ENCODE measurements at regions not wholly inside any gene's neighbourhood (a gene's known extent, or its start where the extent isn't known, plus 50 kb on each side); places are given as distances from the start of the nearest gene placed in this dataset.

- DNase-seq (ENCODE audit: low read depth), result no peak
These were observed 91.1 kb upstream of the CLMN start for GRCh38 chr14:95410838-95411237.

- DNase-seq (ENCODE audit: low read depth), result no peak
These were observed 90.0 kb upstream of the CLMN start for GRCh38 chr14:95409477-95410272.

DNA sequence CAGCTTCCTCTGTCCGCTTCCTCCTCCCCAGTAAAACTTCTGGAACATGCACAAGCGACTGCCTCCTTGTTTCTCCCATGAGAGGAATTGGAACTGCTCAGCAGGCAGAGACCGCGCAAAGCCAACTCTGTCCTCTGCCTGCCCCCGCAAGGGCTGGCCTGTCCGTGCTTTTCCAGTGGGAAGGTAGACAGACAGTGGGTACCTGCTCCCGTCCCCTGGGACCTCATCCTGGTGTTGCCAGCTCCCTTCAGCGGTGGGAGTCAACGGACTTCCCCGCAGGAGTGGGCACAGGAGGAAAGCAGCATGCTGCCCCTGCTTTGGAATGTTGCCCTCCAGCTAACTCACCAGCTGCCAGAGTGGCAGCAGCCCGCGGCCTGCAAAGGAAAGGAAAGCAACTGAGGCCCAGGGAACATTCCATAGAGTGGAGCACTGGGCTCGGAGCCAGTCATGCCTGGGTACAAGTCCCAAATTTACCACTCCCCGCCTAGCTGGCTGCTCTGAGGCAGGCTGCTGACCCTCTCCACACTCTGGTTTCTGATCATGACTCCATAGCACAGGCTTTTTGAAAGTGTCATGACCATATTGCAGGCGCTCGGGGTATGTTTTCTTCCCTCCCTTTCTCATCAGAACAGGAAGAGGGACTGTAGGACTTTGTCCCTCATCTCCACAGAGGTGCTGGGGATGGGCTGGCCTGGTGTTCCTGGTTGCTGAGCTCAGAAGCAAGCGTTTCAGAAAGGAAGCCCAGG is 89.2 kb upstream of the CLMN start:
- no peak for DNase-seq (ENCODE audit: low read depth)

GRCh38 chr14:95407354-95407753 is 87.6 kb upstream of the CLMN start:
- DNase-seq (ENCODE audit: low read depth), result no peak

- DNase-seq (ENCODE audit: low read depth), result no peak
These were observed 87.1 kb upstream of the CLMN start for GRCh38 chr14:95406756-95407277.

DNA sequence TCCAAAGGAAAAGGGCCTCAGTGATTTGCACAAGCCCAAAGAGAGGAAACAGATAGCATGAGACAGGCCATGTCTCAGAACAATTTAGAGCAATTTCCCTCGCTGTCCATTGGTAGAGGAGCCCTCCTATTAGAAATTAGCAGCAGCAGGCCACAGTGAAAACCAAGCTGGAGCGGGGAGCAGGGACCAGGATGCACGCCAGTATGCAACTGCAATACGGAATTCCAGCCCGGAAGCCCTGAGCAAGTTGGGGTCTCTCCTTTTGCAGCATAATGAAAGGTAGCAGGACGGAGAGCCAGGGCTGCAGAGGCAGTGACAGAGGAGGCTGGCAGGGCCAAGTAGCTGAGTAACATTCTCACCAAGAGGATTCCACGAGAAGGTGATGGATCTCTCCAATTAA is 84.9 kb upstream of the CLMN start:
- no peak for DNase-seq (ENCODE audit: low read depth)

DNA sequence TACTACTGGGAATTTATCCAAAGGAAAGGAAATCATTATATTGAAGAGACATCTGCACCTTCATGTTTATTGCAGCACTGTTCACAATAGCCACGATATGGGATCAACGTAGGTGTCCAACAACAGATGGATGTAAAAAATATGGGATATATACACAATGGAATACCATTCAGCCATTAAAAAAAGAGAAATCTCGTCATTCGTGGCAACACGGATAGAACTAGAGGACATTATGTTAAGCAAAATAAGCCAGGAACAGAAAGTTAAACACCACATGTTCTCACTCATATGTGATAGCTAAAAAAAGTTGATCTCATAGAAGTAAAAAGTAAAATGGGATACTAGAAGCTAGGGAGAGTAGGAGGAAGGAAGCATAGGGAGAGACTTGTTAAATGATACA is 82.9 kb upstream of the CLMN start:
- DNase-seq (ENCODE audit: low read depth), result no peak

- no peak for DNase-seq (ENCODE audit: low read depth)
These were observed 82.5 kb upstream of the CLMN start for GRCh38 chr14:95402176-95402575.

- DNase-seq (ENCODE audit: low read depth), result no peak
These were observed 79.2 kb upstream of the CLMN start for GRCh38 chr14:95398630-95399547.

DNA sequence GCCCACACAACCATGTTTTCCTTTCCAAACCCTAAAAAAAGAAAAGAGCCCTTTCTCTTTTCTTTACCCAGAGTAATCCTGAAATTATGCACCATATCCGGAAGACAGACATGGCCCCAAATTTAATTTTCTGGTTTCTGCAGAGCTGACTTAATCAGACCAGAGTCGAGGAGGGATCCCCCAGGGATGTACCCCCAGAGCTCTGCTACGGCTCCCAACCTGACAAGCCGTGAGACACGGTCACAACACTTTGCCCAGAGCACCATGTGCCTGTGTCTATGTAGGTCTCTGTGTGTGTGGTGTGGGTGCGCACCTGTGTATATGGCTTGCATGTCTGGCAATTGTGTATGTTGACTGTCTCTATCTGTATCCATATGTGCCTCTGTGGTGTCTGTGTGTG is 77.6 kb upstream of the CLMN start:
- DNase-seq (ENCODE audit: low read depth), result no peak

GRCh38 chr14:95396221-95396620 is 76.5 kb upstream of the CLMN start:
- DNase-seq (ENCODE audit: low read depth), result no peak

DNA sequence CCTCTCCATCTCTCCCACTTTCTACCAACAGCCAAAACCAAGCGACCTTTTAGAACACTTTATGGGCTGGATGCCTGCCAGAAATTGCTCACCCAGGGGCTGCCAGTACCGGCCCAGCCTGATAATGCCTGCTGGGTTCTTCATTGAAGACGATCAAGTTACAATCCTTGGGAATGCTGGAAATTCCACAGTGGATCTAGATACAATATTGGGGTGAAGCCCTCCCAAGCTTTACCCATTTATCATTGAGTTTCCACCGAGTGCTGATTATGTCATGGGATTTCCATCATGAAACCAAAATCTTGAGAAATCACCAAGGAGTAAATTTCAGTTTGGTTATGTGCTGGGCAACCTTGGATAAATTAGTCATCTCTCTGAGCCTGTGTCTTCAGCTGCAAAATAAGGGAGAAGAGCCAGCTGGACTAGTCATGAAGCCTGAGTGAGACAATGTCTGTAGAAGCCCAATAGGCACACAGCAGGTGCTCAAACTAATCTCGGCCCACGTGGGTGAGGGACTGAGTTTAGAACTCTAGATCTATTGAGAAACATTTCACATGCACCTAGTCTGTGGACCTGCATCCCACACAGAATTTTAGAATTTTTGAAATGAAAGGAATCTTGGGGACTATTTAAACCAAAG is 75.5 kb upstream of the CLMN start:
- DNase-seq (ENCODE audit: low read depth), result no peak

- no peak for DNase-seq (ENCODE audit: low read depth)
These were observed 74.8 kb upstream of the CLMN start for GRCh38 chr14:95394297-95395097.

GRCh38 chr14:95392841-95393240 is 73.1 kb upstream of the CLMN start:
- DNase-seq (ENCODE audit: low read depth), result no peak

- DNase-seq (ENCODE audit: low read depth), result no peak
These were observed 71.6 kb upstream of the CLMN start for GRCh38 chr14:95391331-95391730.

DNA sequence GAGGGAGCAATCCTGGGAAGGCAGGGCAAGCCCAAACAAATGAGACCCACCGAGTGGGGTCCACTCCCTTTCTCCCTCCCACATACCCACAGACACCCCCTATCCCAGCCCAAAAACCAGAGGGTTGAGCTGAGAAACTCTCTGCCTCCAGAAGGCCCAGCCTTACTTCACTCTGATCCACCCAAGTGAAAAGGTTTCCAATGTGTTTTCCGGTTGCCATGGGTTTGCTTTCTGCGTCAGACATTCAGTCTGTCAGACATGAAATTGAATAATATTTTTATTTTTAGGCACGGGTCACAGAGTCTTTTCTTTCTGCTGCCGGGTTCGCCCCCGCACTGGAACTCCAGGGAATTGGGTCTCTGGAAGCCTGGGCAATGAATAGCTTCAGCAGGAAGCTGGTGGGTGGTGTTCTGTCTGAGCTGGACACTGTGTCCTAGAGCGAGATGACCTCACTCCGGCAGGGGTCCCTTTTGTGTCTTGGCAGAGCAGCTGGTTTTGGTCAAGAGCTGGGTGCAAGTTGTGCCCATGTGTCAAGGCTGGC is 69.8 kb upstream of the CLMN start:
- DNase-seq (ENCODE audit: low read depth), result no peak

DNA sequence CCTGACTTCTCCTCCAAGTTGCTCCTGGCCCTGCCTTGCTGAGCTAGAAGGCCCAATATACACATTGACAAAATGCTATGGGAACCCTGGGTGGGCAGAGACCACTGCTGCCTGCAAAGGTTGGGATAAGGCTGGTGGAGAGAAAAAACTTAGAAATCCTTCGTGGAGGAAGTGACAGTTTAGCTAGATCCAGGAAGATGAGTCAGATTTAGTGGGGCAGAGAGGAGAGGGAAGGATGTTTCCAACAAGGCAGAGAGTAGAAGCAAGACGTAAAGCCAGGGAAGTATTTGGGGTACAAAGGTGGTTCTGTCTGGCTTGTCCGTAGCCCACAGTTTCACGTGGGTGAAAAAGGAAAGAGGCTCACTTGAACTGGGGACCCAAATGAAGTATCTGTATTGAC is 69.0 kb upstream of the CLMN start:
- no peak for DNase-seq (ENCODE audit: low read depth)

DNA sequence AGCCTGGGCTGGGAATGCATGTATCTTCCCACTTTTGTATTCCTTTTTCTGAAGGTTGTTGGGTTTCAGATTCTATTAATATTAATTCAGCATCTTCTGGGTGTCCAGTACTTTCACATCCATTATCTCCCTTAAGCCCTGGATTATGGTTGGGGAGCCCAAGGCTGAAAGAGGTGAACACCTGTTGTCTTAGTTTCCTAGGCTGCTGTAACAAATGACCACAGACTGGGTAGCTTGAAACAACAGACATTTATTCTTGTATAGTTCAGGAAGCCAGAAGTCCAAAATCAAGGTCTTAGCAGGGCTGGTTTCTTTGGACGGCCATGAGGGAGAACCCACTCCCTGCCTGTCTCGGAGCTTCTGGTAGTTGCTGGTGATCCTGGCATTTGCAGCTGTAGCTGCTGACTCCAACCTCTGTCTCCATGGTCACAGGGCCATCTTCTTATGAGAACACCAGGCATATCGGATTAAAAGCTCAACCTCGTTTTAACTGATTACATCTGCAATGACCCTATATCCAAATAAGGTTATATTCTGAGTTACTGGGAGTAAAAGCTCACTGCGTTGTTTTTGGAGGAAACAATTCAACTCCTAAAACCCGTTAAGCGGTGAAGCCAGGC is 68.2 kb upstream of the CLMN start:
- no peak for DNase-seq (ENCODE audit: low read depth)

GRCh38 chr14:95386536-95387095 is 66.9 kb upstream of the CLMN start:
- DNase-seq (ENCODE audit: low read depth), result no peak

DNA sequence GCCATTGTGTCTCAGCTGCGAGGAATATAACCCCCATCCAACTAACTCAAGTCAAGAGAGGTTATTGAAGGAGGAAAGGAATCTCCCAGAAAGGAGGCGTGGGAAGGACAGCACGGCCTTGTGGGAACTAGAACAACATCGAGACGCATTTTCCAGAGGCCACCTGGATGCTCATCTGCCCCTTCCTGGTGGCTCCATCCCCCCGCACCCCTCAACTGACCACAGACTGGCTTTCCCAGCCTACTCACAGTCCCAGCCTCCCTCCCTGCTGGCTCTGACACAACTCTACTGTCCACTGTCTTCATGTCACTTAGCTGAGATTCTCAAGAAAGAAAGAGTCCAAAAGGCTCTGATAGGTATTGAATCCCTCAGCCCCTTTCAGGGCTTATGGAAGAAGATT is 66.0 kb upstream of the CLMN start:
- no peak for DNase-seq (ENCODE audit: low read depth)

Data from GM04503 (cell line).